NT2/D1 (cell line): ENCODE measurements at regions not wholly inside any gene's neighbourhood (a gene's known extent, or its start where the extent isn't known, plus 50 kb on each side); places are given as distances from the start of the nearest gene placed in this dataset.

Source experiments
- SUZ12 ChIP-seq: IDR thresholded peaks from 2 replicates; pipeline ENCODE4 v1.6.1; 2011; ENCODE audit not compliant: insufficient read length, insufficient read depth; ENCODE audit errors: extremely low read depth
- YY1 ChIP-seq: IDR thresholded peaks from 2 replicates; pipeline ENCODE4 v1.6.1; 2011; ENCODE audit not compliant: insufficient read length, insufficient read depth
- ZNF274 ChIP-seq: IDR thresholded peaks from 2 replicates; pipeline ENCODE4 v1.6.1; 2011; ENCODE audit warnings: mild to moderate bottlenecking, low read depth, low read length

- TF ChIP-seq ZNF274 (no peak), SUZ12 (no peak), YY1 (no peak)
Observed at GRCh38 chr1:2920421-2921015, 100.7 kb upstream of the ACTRT2 start.
